MV-4-11 (cell line): ENCODE measurements at regions not wholly inside any gene's neighbourhood (a gene's known extent, or its start where the extent isn't known, plus 50 kb on each side); places are given as distances from the start of the nearest gene placed in this dataset.

ENCODE experiments used
- DNase-seq: peaks from one replicate; lab custom pipeline; 2025; lab: John Stamatoyannopoulos, UW

GRCh38 chr5:145708169-145708568 lies 127.0 kb downstream of the PRELID2 start:
- no peak for DNase-seq

GRCh38 chr5:145704724-145705123 lies 130.4 kb downstream of the PRELID2 start:
- DNase-seq = no peak

- no peak for DNase-seq
Observed at GRCh38 chr5:145703856-145704255, 131.3 kb downstream of the PRELID2 start.

- no peak for DNase-seq
Observed at GRCh38 chr5:145701404-145701803, 133.7 kb downstream of the PRELID2 start.

GRCh38 chr5:145699846-145700245 lies 135.3 kb downstream of the PRELID2 start:
- no peak for DNase-seq

GRCh38 chr5:145697251-145697990 lies 137.7 kb downstream of the PRELID2 start:
- peak; percentile 59 for DNase-seq

GRCh38 chr5:145689235-145689634 lies 145.9 kb downstream of the PRELID2 start:
- peak; percentile 97 for DNase-seq

- no peak for DNase-seq
Observed at GRCh38 chr5:145687943-145688342, 147.2 kb downstream of the PRELID2 start.

GRCh38 chr5:145685417-145685816 lies 149.7 kb downstream of the PRELID2 start:
- no peak for DNase-seq

- no peak for DNase-seq
Observed at GRCh38 chr5:145683431-145683830, 151.7 kb downstream of the PRELID2 start.

GRCh38 chr5:145682197-145682899 lies 152.8 kb downstream of the PRELID2 start:
- no peak for DNase-seq

GRCh38 chr5:145681686-145682085 lies 153.5 kb downstream of the PRELID2 start:
- peak; percentile 80 for DNase-seq

GRCh38 chr5:145681216-145681615 lies 153.9 kb downstream of the PRELID2 start:
- no peak for DNase-seq

GRCh38 chr5:145680767-145681166 lies 154.4 kb downstream of the PRELID2 start:
- no peak for DNase-seq

GRCh38 chr5:145680169-145680568 lies 155.0 kb downstream of the PRELID2 start:
- DNase-seq = no peak

- DNase-seq = no peak
Observed at GRCh38 chr5:145678255-145678654, 156.9 kb downstream of the PRELID2 start.

GRCh38 chr5:145673786-145674185 lies 161.4 kb downstream of the PRELID2 start:
- DNase-seq = no peak

- DNase-seq = no peak
Observed at GRCh38 chr5:145668714-145669113, 166.4 kb downstream of the PRELID2 start.

- DNase-seq = no peak
Observed at GRCh38 chr5:145667742-145668141, 167.4 kb downstream of the PRELID2 start.

GRCh38 chr5:145666591-145666990 lies 168.6 kb downstream of the PRELID2 start:
- DNase-seq = no peak

- DNase-seq = no peak
Observed at GRCh38 chr5:145661737-145662485, 173.2 kb downstream of the PRELID2 start.

GRCh38 chr5:145660897-145661640 lies 174.1 kb downstream of the PRELID2 start:
- no peak for DNase-seq
